ENCODE measurements at regions not wholly inside any gene's neighbourhood (a gene's known extent, or its start where the extent isn't known, plus 50 kb on each side); places are given as distances from the start of the nearest gene placed in this dataset.
A peak's percentile ranks its signal among the peaks of the same experiment; 100 is the strongest.

GRCh38 chr1:37299216-37299615 lies 175.2 kb upstream of the ZC3H12A start:
- H3K4me3 Mint-ChIP-seq, result no peak overlapping the region
- no peak for ATAC-seq
- H3K27ac Mint-ChIP-seq, result no peak overlapping the region
- no peak overlapping the region for H3K4me2 ChIP-seq
- no peaks in the 10 kb centered on the region for H3K36me3 ChIP-seq (ENCODE audit: insufficient read depth)
- 0 out of 2 replicates have a peak overlapping the region, but pooled peaks have one; percentile 56 for H2AFZ ChIP-seq
- H3K4me1 Mint-ChIP-seq, result peaks cover 8% of the 10 kb centered on the region
- H3K79me2 ChIP-seq (replicated peaks; ENCODE audit: insufficient read depth), result no peaks in the 10 kb centered on the region
- 0 out of 2 replicates have a peak, but pooled peaks cover 4% of the 10 kb centered on the region for H3K4me1 ChIP-seq (ENCODE audit: insufficient read depth)
- H3K27ac ChIP-seq (ENCODE audit: low read depth), result no peak overlapping the region
- no peaks in the 10 kb centered on the region for H4K20me1 ChIP-seq (replicated peaks; ENCODE audit: insufficient read depth)
- H3K4me3 ChIP-seq, result no peak overlapping the region
- peaks cover 8% of the 10 kb centered on the region; the same call in 1 of the 2 replicates for H3K9me2 ChIP-seq (ENCODE audit: insufficient read depth)
- no peak for DNase-seq (ENCODE audit: low spot score)
- H3K27me3 ChIP-seq (ENCODE audit: insufficient read depth), result no peaks in the 10 kb centered on the region
- H3K9me3 Mint-ChIP-seq, result no peaks in the 10 kb centered on the region
- H3K36me3 Mint-ChIP-seq (ENCODE audit: low read depth), result no peaks in the 10 kb centered on the region
- TF ChIP-seq REST (IDR thresholded peaks at IDR 0.05; ENCODE audit: unreplicated experiment), result no peak
- TF ChIP-seq POLR2AphosphoS5 (IDR thresholded peaks at IDR 0.05; ENCODE audit: low read depth), result no peak
- no peak for TF ChIP-seq CTCF (conservative IDR thresholded peaks at IDR 0.05; ENCODE audit: low read depth in 2 of 2)
- TF ChIP-seq ZNF331 (CRISPR knock-in tag; IDR thresholded peaks at IDR 0.05; ENCODE audit: low read depth), result no peak
- TF ChIP-seq NANOG (IDR thresholded peaks at IDR 0.05; ENCODE audit: borderline replicate concordance), result no peak
- no peak for TF ChIP-seq ZNF462 (CRISPR knock-in tag; IDR thresholded peaks at IDR 0.05)
- TF ChIP-seq ZNF114 (CRISPR knock-in tag; IDR thresholded peaks at IDR 0.05), result no peak
- TF ChIP-seq ETS1 (IDR thresholded peaks at IDR 0.05), result no peak
- TF ChIP-seq EZH2phosphoT487 (IDR thresholded peaks at IDR 0.05; ENCODE audit: unreplicated experiment), result no peak
- TF ChIP-seq CREB1 (CRISPR knock-in tag; IDR thresholded peaks at IDR 0.05; ENCODE audit: low read depth), result no peak
- no peak for TF ChIP-seq JUNB (IDR thresholded peaks at IDR 0.05; ENCODE audit: unreplicated experiment)
- TF ChIP-seq STAT1 (IDR thresholded peaks at IDR 0.05; ENCODE audit: unreplicated experiment), result no peak
- no peak for TF ChIP-seq EZH2 (IDR thresholded peaks at IDR 0.05; ENCODE audit: low read depth, unreplicated experiment)
- no peaks in the 10 kb centered on the region for H3F3A ChIP-seq (replicated peaks; ENCODE audit: low read depth)
- no peaks in the 10 kb centered on the region for H3K27me3 Mint-ChIP-seq (ENCODE audit: insufficient read depth, low read depth, poor library complexity)
